A673 (cell line): ENCODE measurements at regions not wholly inside any gene's neighbourhood (a gene's known extent, or its start where the extent isn't known, plus 50 kb on each side); places are given as distances from the start of the nearest gene placed in this dataset.

Source experiments
- BruUV-seq: library from RNA; stranded (reverse); fragments of 400-500 nt; replicated peaks from 2 replicates; lab custom pipeline; 2021; lab: Mats Ljungman, UMichigan
- CTCF ChIA-PET: fragments of 300-600 bp; sonication (Branson Sonifier 250); formaldehyde crosslinking; loops from one replicate; lab custom pipeline; 2022; ENCODE audit warnings: antibody characterized with exemption; lab: Charles Lee
- POLR2A ChIA-PET: fragments of 300-600 bp; sonication (Branson Sonifier 250); formaldehyde crosslinking; loops from one replicate; lab custom pipeline; 2022; ENCODE audit warnings: antibody characterized with exemption; ENCODE audit not compliant: low non-redundant PET; lab: Charles Lee
- DNase-seq: peaks from one replicate; pipeline ENCODE4 v3.0.0-alpha.2; 2015; ENCODE audit warnings: low spot score
- H3K27ac ChIP-seq: fragments of 200-600 bp; sonication (generic); 2 replicates; pipeline ENCODE4 v1.5.1; 2016; ENCODE audit warnings: mixed run types, low read depth, mild to moderate bottlenecking, mixed read lengths, antibody characterized with exemption, low read length; ENCODE audit not compliant: poor library complexity, severe bottlenecking
- H3K27me3 ChIP-seq: fragments of 200-600 bp; sonication (generic); replicated peaks from 2 replicates; pipeline ENCODE4 v1.6.1; 2017; ENCODE audit warnings: mixed run types, low read depth, mild to moderate bottlenecking, mixed read lengths, antibody characterized with exemption, low read length; ENCODE audit not compliant: insufficient read depth, poor library complexity
- H3K36me3 ChIP-seq: fragments of 200-600 bp; sonication (generic); 2 replicates; pipeline ENCODE4 v1.6.1; 2016; ENCODE audit warnings: mixed run types, mild to moderate bottlenecking, mixed read lengths, antibody characterized with exemption, low read length; ENCODE audit not compliant: insufficient read depth, poor library complexity, severe bottlenecking
- H3K4me1 ChIP-seq: fragments of 200-600 bp; sonication (generic); 2 replicates; pipeline ENCODE4 v1.6.1; 2017; ENCODE audit warnings: mixed run types, mild to moderate bottlenecking, mixed read lengths, antibody characterized with exemption, low read length; ENCODE audit not compliant: insufficient read depth, poor library complexity, severe bottlenecking
- H3K4me3 ChIP-seq: fragments of 200-600 bp; sonication (generic); 2 replicates; pipeline ENCODE4 v1.5.1; 2016; ENCODE audit warnings: low read depth, mixed run types, mild to moderate bottlenecking, mixed read lengths, low read length; ENCODE audit not compliant: poor library complexity, severe bottlenecking
- H3K9me3 ChIP-seq: fragments of 200-600 bp; sonication (generic); 2 replicates; pipeline ENCODE4 v1.6.1; 2016; ENCODE audit warnings: mixed run types, low read depth, mild to moderate bottlenecking, mixed read lengths, antibody characterized with exemption, low read length; ENCODE audit not compliant: poor library complexity, severe bottlenecking
- EZH2 ChIP-seq: fragments of 200-600 bp; sonication (generic); IDR thresholded peaks from 2 replicates; pipeline ENCODE4 v1.6.1; 2017; ENCODE audit warnings: borderline replicate concordance, low read depth, mild to moderate bottlenecking, mixed read lengths, antibody characterized with exemption, low read length; ENCODE audit not compliant: poor library complexity, severe bottlenecking
- intact Hi-C: fragments of 100-400 bp; cut with micrococcal nuclease; formaldehyde crosslinking; loops from one replicate; pipeline ENCODE4 v1.10.0; 2022; ENCODE audit not compliant: unreplicated experiment
- TF ChIP-seq, protein P1 (sequence below): fragments of 300-800, 200-600 bp; sonication (generic); conservative IDR thresholded peaks from 2 replicates; pipeline ENCODE4 v1.5.1; 2017; ENCODE audit warnings: low read depth, mild to moderate bottlenecking, antibody characterized with exemption, low read length, moderate library complexity, mixed read lengths

DNA sequence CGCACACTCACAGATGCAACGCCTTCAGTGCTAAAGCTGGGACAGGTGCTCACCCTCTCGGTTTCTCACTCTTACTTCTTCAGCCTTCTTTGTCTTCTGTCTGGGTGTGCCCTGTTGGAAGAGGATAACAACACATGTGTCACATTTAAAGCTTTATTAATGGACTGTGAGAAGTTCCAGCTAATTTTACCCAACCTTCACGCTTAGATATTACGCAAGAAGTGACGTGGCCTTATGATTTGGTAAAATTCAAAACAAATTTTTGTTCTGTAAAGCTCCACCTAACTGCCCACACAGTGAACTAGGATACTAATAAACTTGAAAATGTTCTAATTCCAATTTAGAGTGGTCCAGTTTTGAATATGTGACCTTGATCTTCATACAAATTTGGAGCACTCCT is 66.7 kb upstream of the LRCH1 start:
- POLR2A ChIA-PET, result no interaction called here
- CTCF ChIA-PET, result no interaction called here
- DNase-seq, result no peak
- H3K27ac ChIP-seq, result no peak overlapping the region
- H3K9me3 ChIP-seq, result peaks cover 27% of the 10 kb centered on the region
- BruUV-seq, result no TSS peak
- intact Hi-C loops, result no loop called here
- no peak overlapping the region for H3K4me3 ChIP-seq
- H3K36me3 ChIP-seq, result no peaks in the 10 kb centered on the region
- H3K27me3 ChIP-seq, result no peaks in the 10 kb centered on the region
- peaks cover 17% of the 10 kb centered on the region for H3K4me1 ChIP-seq
- no peak for TF ChIP-seq EZH2
- TF ChIP-seq, protein P1, sequence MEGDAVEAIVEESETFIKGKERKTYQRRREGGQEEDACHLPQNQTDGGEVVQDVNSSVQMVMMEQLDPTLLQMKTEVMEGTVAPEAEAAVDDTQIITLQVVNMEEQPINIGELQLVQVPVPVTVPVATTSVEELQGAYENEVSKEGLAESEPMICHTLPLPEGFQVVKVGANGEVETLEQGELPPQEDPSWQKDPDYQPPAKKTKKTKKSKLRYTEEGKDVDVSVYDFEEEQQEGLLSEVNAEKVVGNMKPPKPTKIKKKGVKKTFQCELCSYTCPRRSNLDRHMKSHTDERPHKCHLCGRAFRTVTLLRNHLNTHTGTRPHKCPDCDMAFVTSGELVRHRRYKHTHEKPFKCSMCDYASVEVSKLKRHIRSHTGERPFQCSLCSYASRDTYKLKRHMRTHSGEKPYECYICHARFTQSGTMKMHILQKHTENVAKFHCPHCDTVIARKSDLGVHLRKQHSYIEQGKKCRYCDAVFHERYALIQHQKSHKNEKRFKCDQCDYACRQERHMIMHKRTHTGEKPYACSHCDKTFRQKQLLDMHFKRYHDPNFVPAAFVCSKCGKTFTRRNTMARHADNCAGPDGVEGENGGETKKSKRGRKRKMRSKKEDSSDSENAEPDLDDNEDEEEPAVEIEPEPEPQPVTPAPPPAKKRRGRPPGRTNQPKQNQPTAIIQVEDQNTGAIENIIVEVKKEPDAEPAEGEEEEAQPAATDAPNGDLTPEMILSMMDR, result no peak

DNA sequence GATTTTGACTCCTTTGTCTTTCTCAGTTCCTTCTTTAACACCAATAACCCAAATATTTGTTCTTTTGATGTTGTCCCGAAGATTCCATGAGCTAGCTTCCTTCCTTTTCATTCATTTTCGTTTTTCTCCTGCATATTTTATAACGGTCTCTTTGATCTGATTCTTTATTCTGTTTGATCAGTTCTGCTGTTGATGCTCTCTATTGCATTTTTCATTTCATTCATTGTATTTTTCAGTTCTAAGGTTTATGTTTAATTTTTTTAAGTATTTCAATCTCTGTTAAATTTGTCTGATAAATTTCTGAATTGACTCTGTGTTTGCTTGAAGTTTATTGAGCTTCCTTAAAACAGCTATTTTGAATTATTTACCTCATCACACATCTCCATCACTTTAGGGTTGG is 68.4 kb upstream of the LRCH1 start:
- peaks cover 6% of the 10 kb centered on the region for H3K4me1 ChIP-seq
- H3K4me3 ChIP-seq, result no peak overlapping the region
- H3K27me3 ChIP-seq, result no peaks in the 10 kb centered on the region
- ChIA-PET POLR2A (no interaction called here), CTCF (interaction anchor here (0.6 kb wide), 1 partner anchor 238 kb away, joined by 3 read pairs; no protein-coding TSS in a partner anchor)
- TF ChIP-seq, protein P1, result no peak
- no peak for TF ChIP-seq EZH2
- H3K36me3 ChIP-seq, result no peaks in the 10 kb centered on the region
- no peak overlapping the region for H3K27ac ChIP-seq
- H3K9me3 ChIP-seq, result peaks cover 27% of the 10 kb centered on the region
- intact Hi-C loops, result no loop called here
- DNase-seq, result no peak
- no TSS peak for BruUV-seq

DNA sequence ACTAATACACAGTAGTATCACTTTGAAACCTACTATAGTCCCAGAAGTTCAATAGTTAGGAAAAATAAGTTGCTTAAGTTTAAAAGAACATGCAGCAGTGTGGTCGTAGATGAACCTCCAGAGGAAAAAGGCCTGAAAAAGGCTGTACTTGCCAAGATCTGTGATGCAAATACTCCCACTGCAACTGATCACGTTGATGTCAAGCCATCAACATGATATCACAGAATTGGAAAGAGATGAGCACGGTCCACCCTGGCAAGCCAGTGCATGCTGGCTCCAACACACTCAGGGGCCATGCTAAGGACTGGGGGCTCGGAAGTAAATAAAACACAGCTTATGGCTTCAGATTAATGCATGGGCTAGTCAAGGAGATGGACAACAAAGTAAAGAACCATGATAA is 71.8 kb upstream of the LRCH1 start:
- H3K27me3 ChIP-seq, result no peaks in the 10 kb centered on the region
- BruUV-seq, result no TSS peak
- H3K27ac ChIP-seq, result no peak overlapping the region
- TF ChIP-seq, protein P1, result no peak
- TF ChIP-seq EZH2, result no peak
- DNase-seq, result no peak
- intact Hi-C loops, result no loop called here
- POLR2A ChIA-PET, result no interaction called here
- no peaks in the 10 kb centered on the region for H3K36me3 ChIP-seq
- CTCF ChIA-PET, result no interaction called here
- no peaks in the 10 kb centered on the region for H3K4me1 ChIP-seq
- no peak overlapping the region for H3K4me3 ChIP-seq
- H3K9me3 ChIP-seq, result peaks cover 21% of the 10 kb centered on the region
